Tibial nerve (tissue), 4 donors: ENCODE measurements at regions not wholly inside any gene's neighbourhood (a gene's known extent, or its start where the extent isn't known, plus 50 kb on each side); places are given as distances from the start of the nearest gene placed in this dataset.

Source experiments
- CTCF ChIP-seq, 5 experiments: fragments of 200-600 bp in 3 of 5; fragments of 450-650 bp in 2 of 5; sonication (generic) in 3 of 5; IDR thresholded peaks; one replicate each; pipeline ENCODE4 v1.5.1; 2016 to 2019; ENCODE audit warnings: antibody characterized with exemption in 5 of 5, mild to moderate bottlenecking in 3 of 5, moderate library complexity in 2 of 5
- EP300 ChIP-seq, 2 donors: sonication (generic); formaldehyde crosslinking; IDR thresholded peaks; one replicate each; pipeline ENCODE4 v1.6.1; 2017; ENCODE audit warnings: antibody characterized with exemption in 2 of 2, mild to moderate bottlenecking in 1 of 2
- POLR2A ChIP-seq, 2 donors: fragments of 450-650 bp; IDR thresholded peaks; one replicate each; pipeline ENCODE4 v1.6.1; 2017; ENCODE audit warnings: antibody characterized with exemption in 2 of 2, mild to moderate bottlenecking in 2 of 2, moderate library complexity in 2 of 2

GRCh38 chr11:28910926-28911325 lies 802.7 kb downstream of the METTL15 start:
- no peak for TF ChIP-seq POLR2A (IDR thresholded peaks at IDR 0.05)
- no peak for TF ChIP-seq CTCF (IDR thresholded peaks at IDR 0.05)
- no peak for TF ChIP-seq EP300 (IDR thresholded peaks at IDR 0.05)
